OCI-LY7 (cell line): ENCODE measurements at regions not wholly inside any gene's neighbourhood (a gene's known extent, or its start where the extent isn't known, plus 50 kb on each side); places are given as distances from the start of the nearest gene placed in this dataset.

ENCODE experiments used
- BruUV-seq: library from RNA; stranded (reverse); fragments of 400-500 nt; replicated peaks from 2 replicates; lab custom pipeline; 2021; lab: Mats Ljungman, UMichigan
- CTCF ChIA-PET: fragments of 300-600 bp; sonication (Branson Sonifier 250); formaldehyde crosslinking; loops from one replicate; lab custom pipeline; 2022; ENCODE audit warnings: antibody characterized with exemption; ENCODE audit not compliant: unreplicated experiment; lab: Charles Lee
- POLR2A ChIA-PET: fragments of 300-600 bp; sonication (Branson Sonifier 250); formaldehyde crosslinking; loops from one replicate; lab custom pipeline; 2022; ENCODE audit warnings: antibody characterized with exemption; lab: Charles Lee
- DNase-seq: peaks from one replicate; pipeline ENCODE4 v3.0.0-alpha.2; 2015; ENCODE audit warnings: low spot score
- H2AFZ ChIP-seq: fragments of 200-600 bp; sonication (generic), shearing (Covaris generic); 2 replicates; pipeline ENCODE4 v1.6.1; 2014; ENCODE audit warnings: mild to moderate bottlenecking, antibody characterized with exemption, low read length, moderate library complexity
- H3K27ac ChIP-seq: fragments of 200-600 bp; sonication (generic); 2 replicates; pipeline ENCODE4 v1.5.1; 2014; ENCODE audit warnings: mixed run types, low read depth, mild to moderate bottlenecking, moderate library complexity, low read length, inconsistent platforms; ENCODE audit not compliant: poor library complexity, severe bottlenecking
- H3K36me3 ChIP-seq: fragments of 200-600 bp; sonication (generic); 2 replicates; pipeline ENCODE4 v1.6.1; 2014; ENCODE audit warnings: mild to moderate bottlenecking, antibody characterized with exemption, low read length, moderate library complexity, mixed read lengths; ENCODE audit not compliant: insufficient read depth
- H3K4me1 ChIP-seq: fragments of 200-600 bp; sonication (generic); 2 replicates; pipeline ENCODE4 v1.5.1; 2014; ENCODE audit warnings: mild to moderate bottlenecking, low read length; ENCODE audit not compliant: insufficient read depth, poor library complexity, severe bottlenecking
- H3K4me2 ChIP-seq: fragments of 200-600 bp; sonication (generic); 2 replicates; pipeline ENCODE4 v1.6.1; 2014; ENCODE audit warnings: mild to moderate bottlenecking, low read length
- H3K4me3 ChIP-seq: fragments of 200-600 bp; sonication (generic); 2 replicates; pipeline ENCODE4 v1.5.1; 2014; ENCODE audit warnings: mild to moderate bottlenecking, low read depth, low read length; ENCODE audit not compliant: poor library complexity, severe bottlenecking
- H3K79me2 ChIP-seq: fragments of 200-600 bp; sonication (generic); 2 replicates; pipeline ENCODE4 v1.6.1; 2016; ENCODE audit warnings: low read depth, mild to moderate bottlenecking, low read length, moderate library complexity, mixed read lengths; ENCODE audit not compliant: insufficient read depth
- H3K9me2 ChIP-seq: fragments of 200-600 bp; sonication (generic); 2 replicates; pipeline ENCODE4 v1.6.1; 2016; ENCODE audit warnings: mild to moderate bottlenecking, low read length, mixed read lengths; ENCODE audit not compliant: insufficient read depth
- H3K9me3 ChIP-seq: fragments of 200-600 bp; sonication (generic); 2 replicates; pipeline ENCODE4 v1.6.1; 2014; ENCODE audit warnings: mild to moderate bottlenecking, mixed run types, low read length, mixed read lengths
- H4K20me1 ChIP-seq: fragments of 200-600 bp; sonication (generic); 2 replicates; pipeline ENCODE4 v1.6.1; 2014; ENCODE audit warnings: mild to moderate bottlenecking, antibody characterized with exemption, low read length, moderate library complexity, mixed read lengths; ENCODE audit not compliant: insufficient read depth
- EZH2phosphoT487 ChIP-seq: fragments of 200-600 bp; sonication (generic); IDR thresholded peaks from 2 replicates; pipeline ENCODE4 v1.6.1; 2018; ENCODE audit warnings: low read depth, borderline replicate concordance, mild to moderate bottlenecking, mixed run types, antibody characterized with exemption, low read length, moderate library complexity, mixed read lengths
- intact Hi-C: fragments of 100-400 bp; cut with micrococcal nuclease; formaldehyde crosslinking; loops from one replicate; pipeline ENCODE4 v1.10.0; 2022; ENCODE audit not compliant: unreplicated experiment
- TF ChIP-seq, protein P1 (sequence below): fragments of 200-600 bp; sonication (generic); conservative IDR thresholded peaks from 2 replicates; pipeline ENCODE4 v1.5.1; 2014; ENCODE audit warnings: mild to moderate bottlenecking, antibody characterized with exemption, low read length, moderate library complexity, mixed read lengths

DNA sequence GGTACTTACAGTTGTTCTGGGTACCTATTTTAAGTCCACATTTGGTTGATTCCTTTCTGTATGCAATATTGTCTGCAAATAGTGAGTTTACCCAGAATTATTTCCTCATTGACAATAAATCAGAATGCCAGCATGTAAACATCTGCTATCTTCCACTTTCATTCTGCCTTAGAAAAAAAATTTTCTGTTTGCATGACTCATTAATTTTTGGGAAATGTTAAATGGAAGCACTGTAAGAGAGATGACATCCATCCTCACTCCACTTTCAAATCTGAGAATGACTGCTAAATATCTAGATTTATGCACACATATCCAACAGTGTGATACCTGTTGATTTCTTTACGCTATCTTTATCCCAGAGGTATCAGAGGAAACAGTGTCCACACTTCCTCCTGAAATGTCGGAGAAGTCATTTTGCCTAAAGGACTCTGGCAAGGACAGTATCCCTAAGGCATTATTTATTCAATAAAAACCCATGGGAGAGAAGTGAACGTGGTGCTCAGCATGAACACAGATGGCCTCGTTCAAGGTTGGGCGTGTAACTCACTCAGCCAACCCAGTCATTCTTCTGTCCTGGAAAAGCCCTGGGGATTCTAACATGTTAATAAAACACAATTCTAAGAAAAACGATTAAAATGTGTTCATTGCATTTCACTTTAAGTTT is 780.9 kb downstream of the QKI start:
- H3K36me3 ChIP-seq = no peaks in the 10 kb centered on the region
- BruUV-seq = no TSS peak
- no peak overlapping the region for H3K4me2 ChIP-seq
- TF ChIP-seq EZH2phosphoT487 = no peak
- TF ChIP-seq, protein P1, sequence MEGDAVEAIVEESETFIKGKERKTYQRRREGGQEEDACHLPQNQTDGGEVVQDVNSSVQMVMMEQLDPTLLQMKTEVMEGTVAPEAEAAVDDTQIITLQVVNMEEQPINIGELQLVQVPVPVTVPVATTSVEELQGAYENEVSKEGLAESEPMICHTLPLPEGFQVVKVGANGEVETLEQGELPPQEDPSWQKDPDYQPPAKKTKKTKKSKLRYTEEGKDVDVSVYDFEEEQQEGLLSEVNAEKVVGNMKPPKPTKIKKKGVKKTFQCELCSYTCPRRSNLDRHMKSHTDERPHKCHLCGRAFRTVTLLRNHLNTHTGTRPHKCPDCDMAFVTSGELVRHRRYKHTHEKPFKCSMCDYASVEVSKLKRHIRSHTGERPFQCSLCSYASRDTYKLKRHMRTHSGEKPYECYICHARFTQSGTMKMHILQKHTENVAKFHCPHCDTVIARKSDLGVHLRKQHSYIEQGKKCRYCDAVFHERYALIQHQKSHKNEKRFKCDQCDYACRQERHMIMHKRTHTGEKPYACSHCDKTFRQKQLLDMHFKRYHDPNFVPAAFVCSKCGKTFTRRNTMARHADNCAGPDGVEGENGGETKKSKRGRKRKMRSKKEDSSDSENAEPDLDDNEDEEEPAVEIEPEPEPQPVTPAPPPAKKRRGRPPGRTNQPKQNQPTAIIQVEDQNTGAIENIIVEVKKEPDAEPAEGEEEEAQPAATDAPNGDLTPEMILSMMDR = no peak
- H3K4me3 ChIP-seq = no peak overlapping the region
- intact Hi-C loops = no loop called here
- H3K27ac ChIP-seq = no peak overlapping the region
- no peak overlapping the region for H2AFZ ChIP-seq
- no peaks in the 10 kb centered on the region for H3K9me3 ChIP-seq
- H3K79me2 ChIP-seq = no peaks in the 10 kb centered on the region
- ChIA-PET CTCF (no interaction called here), POLR2A (no interaction called here)
- no peaks in the 10 kb centered on the region for H4K20me1 ChIP-seq
- H3K4me1 ChIP-seq = no peaks in the 10 kb centered on the region
- no peak for DNase-seq
- no peaks in the 10 kb centered on the region for H3K9me2 ChIP-seq

DNA sequence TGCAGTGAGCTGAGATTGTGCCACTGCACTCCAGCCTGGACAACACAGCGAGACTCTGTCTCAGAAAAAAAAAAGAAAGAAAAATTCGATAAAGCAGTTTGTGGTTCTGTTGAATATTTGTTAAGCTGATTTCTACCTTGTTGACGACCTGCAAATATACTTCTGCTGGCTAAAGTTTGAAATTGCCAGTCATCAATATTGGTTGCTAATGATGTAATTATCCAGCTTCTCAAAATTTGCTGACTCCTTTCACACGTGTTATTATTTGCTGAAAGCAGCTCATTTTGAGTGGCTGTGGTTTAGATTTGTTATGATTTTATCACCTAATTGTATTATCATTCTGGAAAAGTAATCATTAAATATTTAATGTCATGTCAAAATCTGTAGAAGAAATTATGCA is 774.3 kb downstream of the QKI start:
- no peak for DNase-seq
- BruUV-seq = no TSS peak
- CTCF ChIA-PET = no interaction called here
- Histone ChIP-seq H3K9me2 (no peaks in the 10 kb centered on the region), H3K36me3 (no peaks in the 10 kb centered on the region), H4K20me1 (no peaks in the 10 kb centered on the region), H3K9me3 (no peaks in the 10 kb centered on the region), H3K4me2 (no peak overlapping the region), H3K27ac (no peak overlapping the region), H2AFZ (no peak overlapping the region), H3K79me2 (no peaks in the 10 kb centered on the region), H3K4me3 (no peak overlapping the region), H3K4me1 (no peaks in the 10 kb centered on the region)
- POLR2A ChIA-PET = interaction anchor here (0.7 kb wide), 1 partner anchor 9 kb away, joined by 3 read pairs; no protein-coding TSS in a partner anchor
- intact Hi-C loops = no loop called here
- TF ChIP-seq, protein P1 = no peak
- TF ChIP-seq EZH2phosphoT487 = no peak

DNA sequence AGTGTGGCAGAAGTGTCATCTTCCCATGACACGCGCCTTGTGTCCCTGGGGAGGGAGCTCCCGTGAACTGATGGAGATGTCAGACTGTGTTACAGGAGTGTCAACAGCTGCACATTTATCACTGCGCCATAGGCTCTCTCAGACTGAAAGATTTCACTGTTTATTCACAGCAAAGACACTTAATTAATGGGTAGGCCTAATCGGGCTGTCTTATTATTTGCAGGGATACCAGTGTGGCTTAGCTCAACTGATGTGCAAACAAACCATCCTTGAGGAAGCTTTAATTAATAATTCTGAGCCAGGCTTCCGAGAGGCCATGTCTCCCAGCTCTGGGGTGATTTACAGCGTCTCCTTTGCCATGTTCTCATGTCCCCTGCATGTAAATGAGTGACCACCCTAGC is 771.0 kb downstream of the QKI start:
- CTCF ChIA-PET = no interaction called here
- H3K4me3 ChIP-seq = no peak overlapping the region
- H3K36me3 ChIP-seq = no peaks in the 10 kb centered on the region
- no peaks in the 10 kb centered on the region for H3K9me3 ChIP-seq
- H3K4me1 ChIP-seq = no peaks in the 10 kb centered on the region
- no peak overlapping the region for H3K27ac ChIP-seq
- H3K4me2 ChIP-seq = no peak overlapping the region
- DNase-seq = no peak
- no peak overlapping the region for H2AFZ ChIP-seq
- no TSS peak for BruUV-seq
- no peaks in the 10 kb centered on the region for H4K20me1 ChIP-seq
- no peaks in the 10 kb centered on the region for H3K9me2 ChIP-seq
- H3K79me2 ChIP-seq = no peaks in the 10 kb centered on the region
- TF ChIP-seq, protein P1 = no peak
- no peak for TF ChIP-seq EZH2phosphoT487
- POLR2A ChIA-PET = interaction anchor here (0.6 kb wide), 1 partner anchor 912 kb away, joined by 3 read pairs; no protein-coding TSS in a partner anchor
- intact Hi-C loops = no loop called here
